Kidney (tissue), 13 donors: ENCODE measurements at regions not wholly inside any gene's neighbourhood (a gene's known extent, or its start where the extent isn't known, plus 50 kb on each side); places are given as distances from the start of the nearest gene placed in this dataset.

Experiments used
- DNase-seq, 5 donors: peaks; one replicate each; pipeline ENCODE4 v3.0.0-alpha.2; 2013 to 2020
- FAIRE-seq: peaks from 2 replicates; lab custom pipeline; 2012; peaks lifted over from hg19 to GRCh38; lab: Jason Lieb, UNC
- H3K27ac ChIP-seq, 2 donors: one replicate each; pipeline ENCODE4 v1.7.0; 2013; ENCODE audit warnings: low read depth in 2 of 2, low read length in 2 of 2, inconsistent platforms in 1 of 2
- H3K27me3 ChIP-seq: one replicate; pipeline ENCODE4 v1.7.1; 2013; ENCODE audit warnings: low read length, inconsistent platforms; ENCODE audit not compliant: control insufficient read depth, insufficient read depth
- H3K36me3 ChIP-seq, 3 donors: one replicate each; pipeline versions ENCODE4 v1.7.0 to v1.7.1; 2013; ENCODE audit warnings: low read length in 3 of 3, control low read depth in 1 of 3, inconsistent platforms in 1 of 3; ENCODE audit not compliant: insufficient read depth in 3 of 3, control insufficient read depth in 2 of 3
- H3K4me1 ChIP-seq, 3 donors: one replicate each; pipeline versions ENCODE4 v1.7.0 to v1.7.1; 2013; ENCODE audit warnings: low read length in 3 of 3, inconsistent platforms in 1 of 3, low read depth in 1 of 3; ENCODE audit not compliant: control insufficient read depth in 2 of 3, insufficient read depth in 2 of 3
- H3K4me3 ChIP-seq, 3 donors: one replicate each; pipeline versions ENCODE4 v1.7.0 to v1.8.1; 2013; ENCODE audit warnings: low read length in 3 of 3, control low read depth in 1 of 3, inconsistent platforms in 1 of 3
- H3K9ac ChIP-seq, 3 donors: one replicate each; pipeline versions ENCODE4 v1.7.0 to v1.7.1; 2013; ENCODE audit warnings: low read length in 3 of 3, control low read depth in 1 of 3, inconsistent platforms in 1 of 3
- H3K9me3 ChIP-seq, 3 donors: one replicate each; pipeline versions ENCODE4 v1.7.0 to v1.7.1; 2013; ENCODE audit warnings: low read length in 3 of 3, control low read depth in 1 of 3, inconsistent platforms in 1 of 3; ENCODE audit not compliant: control insufficient read depth in 2 of 3, insufficient read depth in 1 of 3
- intact Hi-C: fragments of 100-400 bp; cut with DNase I; formaldehyde crosslinking; loops from one replicate; pipeline ENCODE4 v1.11.1; 2022
- TF ChIP-seq, protein P1 (sequence below): IDR thresholded peaks from 3 replicates; pipeline ENCODE4 v1.5.1; 2012; ENCODE audit warnings: mild to moderate bottlenecking, moderate library complexity, borderline replicate concordance; ENCODE audit not compliant: insufficient read depth; ENCODE audit errors: extremely low read depth
- donor health status: control.
- donor health status: control.
- donor health status: control.
- donor health status: control.
- donor health status: control.
- donor health status: DM: yes; HTN: yes; CAD: no.
- donor health status: Normal renal cell carcinoma (clear cell type).

DNA sequence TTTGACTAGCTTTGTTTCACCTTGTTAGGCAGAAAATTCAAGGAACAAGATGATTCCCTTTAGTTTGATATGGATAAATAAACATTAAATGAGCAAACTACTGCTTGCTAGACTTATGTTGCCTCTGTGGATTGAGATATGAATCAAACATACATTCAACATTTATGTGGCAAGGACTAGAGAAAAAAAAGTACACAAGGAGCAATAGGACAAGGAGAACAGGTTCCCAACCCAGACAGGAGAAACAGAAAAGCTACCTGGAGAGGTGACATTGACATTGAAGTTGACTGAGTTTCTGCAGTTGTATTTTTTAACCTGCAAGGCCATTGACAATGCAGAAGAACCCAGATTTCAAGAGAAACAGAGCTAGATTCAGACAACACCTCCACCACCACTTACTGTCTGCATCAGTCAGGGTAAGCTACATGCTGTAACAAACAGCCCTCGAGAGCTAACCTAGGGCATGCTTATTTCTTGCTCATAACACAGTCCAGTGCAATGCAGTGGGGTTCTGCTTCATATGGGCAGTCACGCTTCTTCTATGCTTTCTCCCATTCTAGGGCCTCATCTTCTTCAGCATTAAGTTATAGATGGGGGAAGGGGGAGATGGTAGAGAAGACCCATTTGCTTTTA, 180.9 kb upstream of the LYZL1 start:
- intact Hi-C loops: no loop called here
- H3K9ac ChIP-seq: no peak overlapping the region
- H3K36me3 ChIP-seq: no peaks in the 10 kb centered on the region
- H3K4me3 ChIP-seq: no peak overlapping the region
- TF ChIP-seq, protein P1, sequence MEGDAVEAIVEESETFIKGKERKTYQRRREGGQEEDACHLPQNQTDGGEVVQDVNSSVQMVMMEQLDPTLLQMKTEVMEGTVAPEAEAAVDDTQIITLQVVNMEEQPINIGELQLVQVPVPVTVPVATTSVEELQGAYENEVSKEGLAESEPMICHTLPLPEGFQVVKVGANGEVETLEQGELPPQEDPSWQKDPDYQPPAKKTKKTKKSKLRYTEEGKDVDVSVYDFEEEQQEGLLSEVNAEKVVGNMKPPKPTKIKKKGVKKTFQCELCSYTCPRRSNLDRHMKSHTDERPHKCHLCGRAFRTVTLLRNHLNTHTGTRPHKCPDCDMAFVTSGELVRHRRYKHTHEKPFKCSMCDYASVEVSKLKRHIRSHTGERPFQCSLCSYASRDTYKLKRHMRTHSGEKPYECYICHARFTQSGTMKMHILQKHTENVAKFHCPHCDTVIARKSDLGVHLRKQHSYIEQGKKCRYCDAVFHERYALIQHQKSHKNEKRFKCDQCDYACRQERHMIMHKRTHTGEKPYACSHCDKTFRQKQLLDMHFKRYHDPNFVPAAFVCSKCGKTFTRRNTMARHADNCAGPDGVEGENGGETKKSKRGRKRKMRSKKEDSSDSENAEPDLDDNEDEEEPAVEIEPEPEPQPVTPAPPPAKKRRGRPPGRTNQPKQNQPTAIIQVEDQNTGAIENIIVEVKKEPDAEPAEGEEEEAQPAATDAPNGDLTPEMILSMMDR: no peak
- H3K9me3 ChIP-seq: no peaks in the 10 kb centered on the region
- DNase-seq (no peak), FAIRE-seq (no peak)
- peaks cover 0 to 3% (median 0%) of the 10 kb centered on the region in 3 donors for H3K4me1 ChIP-seq
- H3K27ac ChIP-seq: no peak overlapping the region
- H3K27me3 ChIP-seq: no peaks in the 10 kb centered on the region

DNA sequence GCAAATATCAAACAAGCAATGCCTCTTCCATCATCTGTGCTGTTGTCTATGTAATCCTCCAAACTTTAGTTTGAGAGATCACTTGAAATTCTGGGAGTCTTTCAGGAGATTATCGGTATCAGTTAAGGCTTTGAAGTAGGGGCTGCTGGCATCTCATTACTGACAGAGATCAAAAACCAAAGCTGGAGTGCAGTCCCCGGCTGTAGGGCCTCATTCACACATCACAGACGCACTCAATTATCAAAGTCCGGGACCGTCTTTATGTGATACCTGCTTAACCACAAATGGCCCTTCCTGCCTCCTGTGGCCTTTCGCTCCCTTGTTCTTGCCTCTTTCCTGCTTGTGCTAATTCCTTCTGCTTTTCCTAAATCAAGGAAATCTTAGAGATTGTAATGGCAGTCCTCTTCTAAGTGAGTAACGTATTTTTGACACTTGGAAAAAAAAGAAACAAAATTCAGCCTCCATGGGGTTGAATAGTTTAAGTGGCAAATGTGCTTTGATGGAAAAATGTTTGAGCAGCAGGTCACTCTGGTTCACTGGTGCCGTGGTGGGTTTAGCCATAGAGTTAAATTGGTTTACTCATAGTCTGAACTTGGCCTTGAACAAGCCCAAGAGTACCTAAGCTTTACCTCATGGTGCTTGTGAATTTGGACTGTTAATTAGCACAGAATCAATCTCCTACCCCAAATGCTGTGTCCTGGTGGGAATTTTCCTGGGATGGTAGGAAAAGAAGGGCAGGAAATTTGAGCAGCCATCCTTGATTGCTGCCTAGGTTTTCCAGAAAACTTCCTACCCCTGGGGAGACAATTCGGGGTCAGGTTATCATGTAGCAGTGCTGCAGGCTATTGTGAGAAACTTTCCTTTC, 178.9 kb upstream of the LYZL1 start:
- Histone ChIP-seq H3K9ac (no peak overlapping the region), H3K27me3 (no peaks in the 10 kb centered on the region), H3K27ac (no peak overlapping the region), H3K4me3 (no peak overlapping the region), H3K9me3 (no peaks in the 10 kb centered on the region), H3K36me3 (no peaks in the 10 kb centered on the region), H3K4me1 (peaks cover 0 to 3% (median 0%) of the 10 kb centered on the region in 3 donors)
- intact Hi-C loops: no loop called here
- FAIRE-seq (no peak), DNase-seq (no peak)
- TF ChIP-seq, protein P1: no peak

DNA sequence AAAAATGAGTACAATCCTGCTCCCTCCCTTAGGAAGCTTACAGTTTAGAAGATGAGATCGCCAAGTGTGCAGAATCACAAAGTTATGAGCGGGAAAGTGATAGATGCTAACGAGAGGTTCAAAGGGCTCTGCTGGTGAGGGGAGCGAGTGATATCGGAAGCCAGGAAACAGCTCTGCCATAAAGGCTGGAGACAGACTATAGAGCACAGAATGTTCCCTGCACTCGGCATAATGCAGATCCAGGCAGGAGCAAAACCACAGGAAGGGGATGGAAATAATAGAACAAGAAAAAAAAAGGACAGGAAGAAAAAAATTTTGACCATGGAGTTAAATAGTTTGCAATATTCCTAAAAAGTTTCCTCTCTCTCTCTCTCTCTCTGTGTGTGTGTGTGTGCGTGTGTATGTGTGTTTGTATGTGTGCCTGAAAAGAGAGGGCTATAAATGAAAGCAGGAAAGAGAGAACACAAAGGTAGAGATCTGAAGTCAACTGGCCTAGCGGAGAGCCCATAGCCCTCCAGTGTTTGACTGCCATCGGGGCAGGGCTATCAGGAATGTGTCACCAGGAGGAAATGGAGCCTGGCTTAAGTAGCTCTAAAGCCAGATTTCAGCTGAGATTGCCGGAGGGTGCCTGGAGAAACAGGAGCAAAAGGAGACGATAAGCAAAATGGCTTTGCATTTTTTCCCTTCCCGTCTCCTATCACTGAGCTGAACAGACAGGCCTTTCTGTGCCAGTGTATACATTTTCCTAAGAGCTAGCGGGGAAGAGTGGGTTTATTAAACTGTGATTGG, 175.8 kb upstream of the LYZL1 start:
- Histone ChIP-seq H3K27me3 (no peaks in the 10 kb centered on the region), H3K36me3 (no peaks in the 10 kb centered on the region), H3K27ac (no peak overlapping the region), H3K9me3 (peaks cover 0 to 6% (median 0%) of the 10 kb centered on the region in 3 donors), H3K9ac (no peak overlapping the region), H3K4me1 (no peaks in the 10 kb centered on the region), H3K4me3 (no peak overlapping the region)
- TF ChIP-seq, protein P1: no peak
- no peak for FAIRE-seq
- DNase-seq: peak in 3 of 5 donors; percentile 29 to 57 (median 57)
- intact Hi-C loops: no loop called here
